Epithelial cell of proximal tubule (primary cell): ENCODE measurements at regions not wholly inside any gene's neighbourhood (a gene's known extent, or its start where the extent isn't known, plus 50 kb on each side); places are given as distances from the start of the nearest gene placed in this dataset.

Source experiments
- DNase-seq: peaks from one replicate; pipeline ENCODE4 v3.0.0-alpha.2; 2011; ENCODE audit warnings: low read depth
- H3K4me3 ChIP-seq: 2 replicates; pipeline ENCODE4 v1.5.1; 2011; ENCODE audit warnings: low read depth, mild to moderate bottlenecking, low read length
- TF ChIP-seq, protein P1 (sequence below): conservative IDR thresholded peaks from 2 replicates; pipeline ENCODE4 v1.5.1; 2012; ENCODE audit warnings: low read depth, mild to moderate bottlenecking, low read length

DNA sequence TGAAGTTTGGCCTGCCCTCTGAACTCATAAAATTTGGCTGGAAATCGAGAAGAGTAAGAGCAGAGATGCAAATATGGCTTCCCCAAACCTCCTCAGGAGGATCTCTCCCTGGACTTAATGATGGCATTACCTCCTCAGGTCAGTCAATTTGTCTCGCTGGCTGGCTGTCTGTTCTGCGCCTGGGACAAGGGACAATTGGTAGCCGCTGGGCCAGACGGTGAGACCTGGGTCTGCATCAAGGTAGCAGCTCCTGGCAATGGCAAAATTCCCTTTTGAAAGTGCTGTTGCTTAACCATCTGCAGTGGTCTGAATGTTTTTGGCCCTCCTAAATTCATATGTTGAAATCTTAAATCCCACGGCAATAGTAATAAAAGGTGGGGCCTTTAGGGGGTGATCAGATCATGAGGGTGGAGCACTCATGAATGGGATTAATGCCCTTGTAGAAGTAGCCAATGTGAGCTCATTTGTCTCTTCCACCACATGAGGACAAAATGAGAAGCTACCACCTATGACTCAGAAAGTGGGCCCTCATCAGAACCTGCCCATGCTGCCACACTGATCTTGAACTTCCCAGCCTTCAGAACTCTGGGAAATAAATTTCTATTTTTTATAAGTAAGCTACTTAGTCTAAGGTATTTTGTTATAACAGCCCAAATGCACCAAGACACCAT is 439.3 kb upstream of the KLF4 start:
- H3K4me3 ChIP-seq, result no peak overlapping the region
- DNase-seq, result no peak
- TF ChIP-seq, protein P1, sequence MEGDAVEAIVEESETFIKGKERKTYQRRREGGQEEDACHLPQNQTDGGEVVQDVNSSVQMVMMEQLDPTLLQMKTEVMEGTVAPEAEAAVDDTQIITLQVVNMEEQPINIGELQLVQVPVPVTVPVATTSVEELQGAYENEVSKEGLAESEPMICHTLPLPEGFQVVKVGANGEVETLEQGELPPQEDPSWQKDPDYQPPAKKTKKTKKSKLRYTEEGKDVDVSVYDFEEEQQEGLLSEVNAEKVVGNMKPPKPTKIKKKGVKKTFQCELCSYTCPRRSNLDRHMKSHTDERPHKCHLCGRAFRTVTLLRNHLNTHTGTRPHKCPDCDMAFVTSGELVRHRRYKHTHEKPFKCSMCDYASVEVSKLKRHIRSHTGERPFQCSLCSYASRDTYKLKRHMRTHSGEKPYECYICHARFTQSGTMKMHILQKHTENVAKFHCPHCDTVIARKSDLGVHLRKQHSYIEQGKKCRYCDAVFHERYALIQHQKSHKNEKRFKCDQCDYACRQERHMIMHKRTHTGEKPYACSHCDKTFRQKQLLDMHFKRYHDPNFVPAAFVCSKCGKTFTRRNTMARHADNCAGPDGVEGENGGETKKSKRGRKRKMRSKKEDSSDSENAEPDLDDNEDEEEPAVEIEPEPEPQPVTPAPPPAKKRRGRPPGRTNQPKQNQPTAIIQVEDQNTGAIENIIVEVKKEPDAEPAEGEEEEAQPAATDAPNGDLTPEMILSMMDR, result no peak

DNA sequence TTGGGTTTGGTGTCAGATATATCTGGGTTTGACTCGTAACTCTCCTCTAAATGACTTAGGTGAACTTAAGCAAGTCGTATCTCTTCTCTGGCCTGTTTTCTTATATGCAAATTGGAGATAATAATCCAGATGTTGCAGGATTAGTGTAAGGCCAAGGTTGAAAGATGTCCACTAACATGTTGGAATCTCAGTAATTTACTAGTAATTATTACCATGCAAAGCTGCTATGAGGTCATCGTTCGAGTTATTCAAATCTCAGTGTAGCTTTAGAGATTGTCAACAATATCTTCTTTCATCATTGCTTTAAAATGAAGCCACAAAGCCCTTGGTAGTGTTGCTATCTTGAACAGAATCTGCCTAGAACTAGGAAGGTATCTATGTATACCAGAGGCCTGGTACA is 437.7 kb upstream of the KLF4 start:
- TF ChIP-seq, protein P1, result no peak
- no peak overlapping the region for H3K4me3 ChIP-seq
- DNase-seq, result no peak

DNA sequence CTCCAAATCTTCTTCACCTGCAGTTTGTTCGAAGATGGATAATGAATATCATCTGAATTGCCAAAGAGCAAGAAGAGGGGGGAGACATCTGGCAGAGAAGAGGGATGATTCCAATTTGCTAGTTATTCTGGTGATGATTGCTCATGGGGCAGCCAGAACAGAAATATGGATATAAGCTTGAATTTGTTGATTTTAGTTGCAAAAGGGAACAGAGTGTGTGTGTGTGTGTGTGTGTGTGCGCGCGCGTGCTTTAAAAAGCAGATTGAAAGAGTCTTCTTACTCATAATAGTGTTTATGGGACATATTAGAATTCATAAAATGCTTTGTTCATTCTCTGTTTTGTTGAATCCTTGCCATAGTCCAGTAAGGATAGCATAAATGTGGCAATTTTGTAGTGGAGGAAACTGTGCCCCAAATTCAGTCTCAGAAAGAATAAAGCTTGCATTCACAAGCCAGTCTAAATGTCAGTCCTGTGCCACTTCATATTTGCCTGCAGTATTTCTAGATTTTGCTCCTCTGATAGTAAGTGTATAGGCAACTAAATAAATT is 436.3 kb upstream of the KLF4 start:
- TF ChIP-seq, protein P1, result no peak
- no peak overlapping the region for H3K4me3 ChIP-seq
- no peak for DNase-seq

DNA sequence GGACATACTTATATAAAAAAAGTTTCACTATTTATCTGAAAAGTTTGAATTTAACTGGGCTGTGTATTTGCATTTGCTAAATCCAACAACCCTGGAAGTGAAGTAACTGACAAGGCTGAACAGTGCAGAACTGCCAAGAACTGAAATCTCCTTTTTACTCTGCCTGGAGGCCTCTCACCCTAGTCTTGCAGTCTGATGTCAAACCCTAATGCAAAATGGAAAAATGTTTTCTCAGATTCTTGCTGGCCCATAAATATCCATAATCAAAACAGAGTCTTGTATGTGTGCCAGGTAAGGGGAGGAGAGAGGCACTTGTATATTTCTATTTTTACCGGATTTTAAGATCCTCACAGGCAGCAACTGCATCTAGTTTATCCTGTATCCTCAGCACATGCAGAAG is 432.7 kb upstream of the KLF4 start:
- no peak overlapping the region for H3K4me3 ChIP-seq
- no peak for DNase-seq
- TF ChIP-seq, protein P1, result no peak

DNA sequence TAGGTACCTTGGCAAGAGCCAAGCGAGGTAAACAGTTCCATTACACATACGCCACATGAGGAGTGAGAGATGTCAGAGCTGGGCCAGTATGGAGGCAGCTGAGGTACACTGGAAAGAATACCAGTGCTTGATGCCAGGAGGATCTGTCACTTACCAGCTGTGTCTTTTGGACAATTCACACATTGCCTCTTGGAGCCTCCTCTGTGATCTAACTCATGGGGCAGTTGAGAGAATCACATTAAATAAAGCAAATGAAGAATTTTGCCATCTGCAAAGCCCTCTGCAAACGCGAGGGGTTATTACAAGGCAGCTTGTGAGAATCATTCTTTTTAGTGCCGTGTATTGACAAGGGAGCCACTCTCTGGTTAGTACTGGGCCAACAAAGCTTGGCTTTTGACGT is 429.7 kb upstream of the KLF4 start:
- DNase-seq, result no peak
- TF ChIP-seq, protein P1, result no peak
- no peak overlapping the region for H3K4me3 ChIP-seq

DNA sequence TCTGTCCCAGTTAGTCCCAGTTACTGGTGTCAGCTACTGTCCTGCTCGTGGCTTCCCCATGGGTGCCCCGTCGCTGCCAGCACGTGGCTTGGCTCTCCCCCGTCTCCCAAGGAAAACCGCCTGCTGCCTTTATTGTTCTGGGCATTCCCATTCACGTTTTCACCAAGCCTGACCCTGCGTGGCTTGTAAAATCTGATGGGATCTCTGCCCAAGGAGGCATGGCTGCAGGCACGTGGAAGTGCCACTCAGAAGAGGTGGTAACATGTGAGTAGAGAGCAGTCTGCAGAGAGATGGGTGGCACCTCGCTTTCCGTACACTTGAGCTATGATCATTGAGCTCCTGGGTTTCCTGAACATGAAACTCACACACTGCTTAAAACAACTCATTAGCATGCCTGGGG is 429.2 kb upstream of the KLF4 start:
- TF ChIP-seq, protein P1, result no peak
- no peak for DNase-seq
- no peak overlapping the region for H3K4me3 ChIP-seq

DNA sequence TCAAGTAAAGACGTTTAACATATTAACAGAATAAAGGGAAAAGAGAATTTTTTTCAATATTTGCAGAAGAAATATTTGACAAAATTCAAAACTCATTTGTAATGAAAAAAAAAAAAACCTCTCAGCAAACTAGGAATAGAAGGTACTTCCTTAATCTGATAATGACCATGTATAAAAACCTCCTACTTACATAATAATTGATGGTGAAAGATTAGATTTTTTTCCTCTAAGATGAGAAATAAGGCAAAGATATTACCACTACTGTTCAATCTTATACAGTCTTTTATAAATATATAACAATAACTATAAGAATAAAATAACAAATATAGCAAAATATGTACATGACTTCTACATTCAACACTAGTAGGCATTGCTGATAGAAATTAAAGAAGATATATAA is 424.6 kb upstream of the KLF4 start:
- TF ChIP-seq, protein P1, result no peak
- H3K4me3 ChIP-seq, result no peak overlapping the region
- DNase-seq, result no peak
